ENCODE measurements at regions not wholly inside any gene's neighbourhood (a gene's known extent, or its start where the extent isn't known, plus 50 kb on each side); places are given as distances from the start of the nearest gene placed in this dataset.

- DNase-seq: no peak
Measured at GRCh38 chr14:98890556-98891340, 381.2 kb downstream of the BCL11B start.

DNA sequence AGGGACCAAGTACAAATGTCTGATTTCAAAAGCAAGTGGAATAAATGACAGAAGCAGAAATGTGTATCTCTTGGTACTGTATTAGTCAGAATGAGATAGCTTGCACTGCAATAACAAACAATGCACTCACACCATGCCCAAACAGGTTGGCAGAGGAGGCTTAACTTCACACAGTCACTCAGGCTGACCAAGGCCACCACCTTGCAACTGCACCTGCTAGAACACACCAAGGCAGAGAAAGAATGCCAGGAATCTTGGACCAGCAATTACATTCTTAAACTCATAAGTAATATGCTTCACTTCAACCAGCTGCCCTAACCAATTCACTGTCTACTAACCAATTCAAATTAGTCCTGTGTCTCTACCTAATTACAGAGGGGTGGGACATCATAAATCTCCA lies 378.3 kb downstream of the BCL11B start:
- no peak for DNase-seq

- DNase-seq: no peak
Measured at GRCh38 chr14:98894600-98894999, 377.4 kb downstream of the BCL11B start.

DNA sequence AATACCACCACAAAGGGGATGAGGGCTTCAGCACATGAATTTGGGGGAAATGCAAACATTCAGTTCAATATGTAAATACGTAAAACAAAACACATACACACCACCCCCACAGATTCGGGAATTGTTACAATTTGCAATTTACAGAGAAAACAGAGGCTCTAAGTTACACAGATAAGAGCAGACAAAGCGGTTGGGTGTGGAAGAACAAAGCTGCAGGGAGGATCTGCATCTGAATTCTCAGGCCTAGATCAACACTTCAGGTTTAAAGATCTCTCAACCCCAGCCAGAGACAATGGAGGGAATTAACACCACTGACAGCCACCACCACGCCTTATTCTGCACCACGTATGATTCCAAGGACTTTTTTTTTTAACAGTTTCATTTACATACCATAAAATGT lies 375.5 kb downstream of the BCL11B start:
- no peak for DNase-seq

GRCh38 chr14:98897605-98898309 lies 374.2 kb downstream of the BCL11B start:
- no peak for DNase-seq

GRCh38 chr14:98899441-98899840 lies 372.6 kb downstream of the BCL11B start:
- DNase-seq: no peak

DNA sequence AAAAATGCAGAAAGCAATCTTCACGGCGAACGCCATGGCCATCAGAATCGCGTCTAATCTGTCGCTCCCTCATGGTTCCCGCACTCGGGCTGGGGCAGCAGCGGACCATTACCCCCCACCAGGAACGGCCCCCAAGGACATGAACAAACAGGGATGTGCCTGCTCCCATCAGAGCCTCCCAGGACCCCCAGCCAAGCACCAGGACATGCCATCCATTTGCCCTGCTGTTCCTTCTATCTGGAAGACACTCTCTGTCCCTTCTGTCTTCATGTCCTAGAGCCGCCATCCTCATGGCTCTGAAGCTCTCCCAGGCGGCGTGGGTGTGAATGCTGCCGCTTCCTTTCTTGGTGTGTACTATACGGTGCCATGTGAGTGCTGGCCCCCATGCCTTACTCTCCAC lies 371.8 kb downstream of the BCL11B start:
- no peak for DNase-seq

DNA sequence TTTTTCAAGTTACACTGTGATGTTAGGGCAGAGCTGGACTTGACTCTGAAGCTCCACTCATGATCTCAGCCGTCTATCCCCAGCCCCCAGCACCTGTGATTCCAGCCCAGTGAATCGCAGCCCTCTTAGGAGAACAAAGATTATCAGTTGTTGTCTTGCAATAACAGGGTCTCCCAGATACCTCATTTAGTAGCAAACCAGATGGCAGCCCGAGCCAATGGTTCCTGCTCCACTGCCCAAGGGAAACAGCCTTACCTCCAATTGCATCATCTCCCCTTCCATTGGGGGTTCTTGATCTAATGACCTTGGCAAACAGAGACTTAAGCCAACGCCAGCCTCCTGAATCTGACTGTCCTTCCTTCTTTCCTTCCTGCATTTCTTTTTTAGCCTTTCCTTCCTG lies 371.2 kb downstream of the BCL11B start:
- no peak for DNase-seq

DNA sequence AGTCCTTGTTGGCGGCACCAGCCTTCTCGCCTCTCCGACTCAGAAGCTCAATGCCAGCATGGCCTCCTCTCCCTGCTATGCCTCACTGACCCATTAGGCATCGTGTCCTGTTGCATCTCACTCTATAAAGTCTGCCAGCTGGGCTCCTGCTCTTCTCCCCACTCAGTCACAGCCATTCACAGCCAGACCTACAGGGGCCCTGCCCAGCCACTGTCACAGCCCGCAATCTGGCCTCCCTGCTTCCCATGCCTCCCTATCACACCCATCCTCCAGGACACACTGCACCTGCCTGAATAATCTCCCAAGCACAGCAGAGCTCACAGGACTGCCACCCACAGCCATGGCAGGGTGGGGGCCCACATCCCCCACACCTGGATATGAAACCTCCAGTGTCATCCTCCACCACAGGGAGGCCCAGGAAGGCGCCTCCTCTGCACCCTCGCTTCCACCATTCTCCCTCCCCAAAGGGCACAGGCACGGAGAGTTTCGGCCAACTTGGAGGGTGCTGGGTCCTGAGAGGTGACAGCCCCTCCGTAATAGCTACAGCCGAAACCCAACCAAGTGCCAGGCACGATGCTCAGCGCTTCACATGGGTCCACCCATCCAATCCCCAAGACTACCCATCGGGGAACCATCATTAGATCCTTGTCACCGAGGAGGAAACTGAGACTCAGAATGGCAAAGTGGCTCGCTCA lies 370.3 kb downstream of the BCL11B start:
- no peak for DNase-seq

GRCh38 chr14:98903371-98903770 lies 368.6 kb downstream of the BCL11B start:
- DNase-seq: no peak

DNA sequence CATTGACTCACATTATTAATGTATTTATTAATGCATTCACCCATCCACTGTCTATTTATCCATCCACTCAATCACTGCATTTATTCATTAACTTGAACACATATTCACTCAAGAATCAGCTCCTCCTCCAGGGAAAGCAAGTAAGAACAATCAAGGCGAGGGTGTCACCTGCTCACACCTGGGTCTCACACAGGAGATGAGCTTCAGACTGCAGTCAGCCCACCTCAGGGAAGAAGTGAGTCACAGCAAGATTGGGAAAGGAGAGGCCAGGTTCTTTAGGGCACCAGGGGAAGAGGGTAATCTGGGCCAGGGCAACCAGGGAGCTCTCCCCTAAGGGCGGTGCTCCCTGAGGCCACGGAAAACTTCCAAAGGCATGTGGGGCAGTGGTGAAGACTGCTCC lies 367.3 kb downstream of the BCL11B start:
- DNase-seq: no peak

- DNase-seq: no peak
Measured at GRCh38 chr14:98906123-98906995, 365.6 kb downstream of the BCL11B start.

DNA sequence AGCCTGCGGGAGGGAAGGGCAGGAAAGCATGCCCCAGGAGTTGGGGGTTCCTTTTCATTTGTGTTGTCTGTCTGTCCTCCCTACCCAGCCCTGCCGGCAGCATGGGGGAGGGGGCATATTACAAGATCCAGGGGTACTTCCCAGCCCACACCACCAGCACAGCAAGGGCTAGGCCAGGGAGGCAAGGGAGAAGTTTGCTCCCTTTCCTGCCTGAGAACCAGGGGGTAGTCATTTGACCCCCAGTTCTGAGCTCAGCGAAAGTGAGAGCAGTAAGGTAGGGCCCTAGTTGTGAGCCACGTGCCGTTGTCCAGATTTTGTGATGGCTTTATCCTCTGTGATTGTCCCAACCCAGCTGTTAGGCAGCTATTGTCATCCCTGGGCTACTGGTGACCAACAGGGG lies 364.7 kb downstream of the BCL11B start:
- no peak for DNase-seq

DNA sequence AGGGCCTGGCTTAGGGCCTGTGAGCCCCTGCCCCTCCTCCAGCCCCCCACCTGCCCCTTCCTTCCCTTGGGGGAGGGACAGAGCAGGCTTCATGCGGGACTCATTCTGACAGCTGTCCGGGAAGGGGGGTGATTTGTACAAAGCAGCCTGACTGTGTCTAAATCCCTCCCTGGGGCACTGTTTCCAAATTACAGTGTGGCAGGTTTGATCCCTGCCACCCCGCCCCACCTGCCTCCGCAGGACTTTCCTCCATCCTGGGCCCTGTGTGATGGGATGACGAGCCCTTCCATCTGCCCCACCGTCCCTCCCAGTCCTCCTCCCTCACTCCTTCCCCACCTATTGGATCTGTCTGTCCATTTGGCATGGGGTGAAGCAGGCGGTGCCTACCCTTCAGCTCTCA lies 363.9 kb downstream of the BCL11B start:
- no peak for DNase-seq

DNA sequence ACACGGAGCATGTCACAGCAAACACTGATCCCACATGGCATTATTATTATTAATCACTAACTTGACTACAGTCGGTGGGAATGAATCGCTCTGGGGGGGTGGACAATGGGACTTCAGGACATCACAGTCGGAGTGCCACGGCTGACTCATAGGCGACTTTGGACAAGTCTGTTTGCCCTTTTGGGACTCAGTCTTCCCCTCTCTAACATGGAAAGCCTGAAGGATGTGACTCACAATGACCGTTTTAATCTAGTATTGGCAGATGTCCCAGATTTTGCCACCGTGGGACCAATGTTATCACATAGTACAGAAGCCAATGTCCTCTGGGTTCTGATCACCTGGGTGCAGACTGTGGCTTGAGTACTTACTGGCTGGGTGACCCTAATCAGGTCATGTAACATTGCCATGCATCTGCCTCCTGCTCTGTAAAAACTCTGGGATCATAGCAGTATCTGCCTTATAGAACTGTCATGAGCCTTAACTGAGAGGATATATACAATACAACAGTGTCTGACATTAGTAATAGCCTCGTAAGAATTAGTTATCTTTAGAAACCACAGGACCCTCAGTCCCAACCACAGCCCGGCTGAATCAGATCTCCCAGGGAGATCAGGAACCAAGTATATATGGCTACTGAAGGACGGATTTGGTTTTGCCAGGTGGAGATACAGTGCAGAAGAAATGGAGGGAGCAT lies 362.6 kb downstream of the BCL11B start:
- DNase-seq: no peak

- DNase-seq: no peak
Measured at GRCh38 chr14:98910061-98910460, 361.9 kb downstream of the BCL11B start.

DNA sequence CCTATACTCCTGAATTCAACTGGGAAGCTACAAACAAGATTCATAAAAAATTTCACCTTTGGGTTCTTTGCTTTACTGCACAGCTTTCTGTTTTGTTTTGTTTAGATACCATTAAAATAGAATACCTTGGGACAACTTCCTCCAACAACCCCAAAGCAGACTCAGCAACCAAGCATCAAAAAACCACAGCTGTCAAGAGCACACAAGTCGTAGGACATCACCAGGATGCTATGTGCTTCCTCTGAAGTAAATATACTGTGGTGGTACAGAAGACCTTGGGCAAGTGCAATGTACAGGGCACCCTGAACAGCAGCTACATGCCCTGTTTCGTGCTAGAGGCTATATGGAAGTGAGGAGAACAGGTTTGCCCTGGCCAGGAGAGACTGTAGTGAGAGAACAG lies 359.3 kb downstream of the BCL11B start:
- DNase-seq: no peak

GRCh38 chr14:98913967-98914650 lies 357.9 kb downstream of the BCL11B start:
- no peak for DNase-seq

DNA sequence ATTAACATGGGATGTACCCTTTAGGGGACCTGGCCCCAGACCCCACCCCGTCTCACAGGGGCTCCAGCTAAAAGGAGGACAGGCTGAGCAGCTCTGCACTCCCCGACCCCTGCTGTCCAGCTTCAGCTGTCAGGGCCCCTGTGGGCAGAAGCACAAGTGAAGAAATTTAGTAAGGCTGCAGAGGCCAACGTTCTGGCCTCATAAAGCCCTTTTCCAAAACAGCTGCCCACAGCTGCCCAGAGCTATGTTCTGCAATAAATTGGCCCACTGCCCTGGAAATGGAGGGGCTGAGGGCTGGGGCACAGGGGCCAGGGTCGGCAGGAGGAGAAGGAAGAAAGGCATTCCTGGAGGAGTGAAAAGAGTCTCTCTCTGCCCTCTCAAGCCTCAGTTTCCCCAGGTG lies 357.1 kb downstream of the BCL11B start:
- DNase-seq: no peak

GRCh38 chr14:98915625-98916024 lies 356.4 kb downstream of the BCL11B start:
- DNase-seq: no peak

DNA sequence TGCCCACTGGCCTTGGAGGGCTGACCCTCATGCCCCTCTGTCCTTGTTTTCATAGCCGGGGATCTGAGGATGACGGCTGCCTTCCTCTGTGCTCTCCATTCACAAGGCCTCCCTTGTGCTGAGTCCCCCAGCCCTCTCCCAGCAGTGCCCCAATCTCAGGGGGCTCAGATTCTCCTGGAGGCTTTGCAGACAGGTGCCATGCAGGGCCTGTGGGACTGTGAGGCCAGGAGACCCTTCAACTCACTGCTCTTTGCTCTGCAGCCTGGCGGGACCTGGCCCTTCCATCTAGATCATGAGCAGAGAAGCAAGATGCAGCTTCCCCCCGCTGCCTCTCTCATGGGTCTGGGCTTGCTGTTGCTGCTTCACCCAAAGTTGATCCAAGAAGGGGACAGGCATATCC lies 356.0 kb downstream of the BCL11B start:
- DNase-seq: no peak

- no peak for DNase-seq
Measured at GRCh38 chr14:98916476-98916875, 355.5 kb downstream of the BCL11B start.

Data from stimulated activated CD4-positive, alpha-beta T cell treated with anti-CD3 and anti-CD28 coated beads, Interleukin-4, amount 100 ng/mL, for 24 hours (primary cell).